Subcutaneous abdominal adipose tissue (tissue), 5 donors: ENCODE measurements at regions not wholly inside any gene's neighbourhood (a gene's known extent, or its start where the extent isn't known, plus 50 kb on each side); places are given as distances from the start of the nearest gene placed in this dataset.

ENCODE experiments used
- H3K27ac ChIP-seq: one replicate; pipeline ENCODE4 v1.7.0; 2013; ENCODE audit warnings: low read depth, mild to moderate bottlenecking, inconsistent platforms, low read length, moderate library complexity
- H3K27me3 ChIP-seq, 5 donors: one replicate each; pipeline ENCODE4 v1.7.0; 2013; ENCODE audit warnings: low read length in 5 of 5, inconsistent platforms in 1 of 5; ENCODE audit not compliant: control insufficient read depth in 5 of 5, insufficient read depth in 4 of 5
- H3K36me3 ChIP-seq, 5 donors: one replicate each; pipeline ENCODE4 v1.7.0; 2013; ENCODE audit warnings: low read length in 5 of 5; ENCODE audit not compliant: control insufficient read depth in 5 of 5, insufficient read depth in 5 of 5
- H3K4me1 ChIP-seq, 5 donors: one replicate each; pipeline ENCODE4 v1.7.0; 2013; ENCODE audit warnings: low read length in 5 of 5, mild to moderate bottlenecking in 3 of 5, moderate library complexity in 1 of 5; ENCODE audit not compliant: control insufficient read depth in 5 of 5, insufficient read depth in 5 of 5
- H3K4me3 ChIP-seq, 5 donors: one replicate each; pipeline ENCODE4 v1.7.0; 2013; ENCODE audit warnings: low read length in 5 of 5, low read depth in 1 of 5
- H3K9ac ChIP-seq, 5 donors: one replicate each; pipeline ENCODE4 v1.7.0; 2013; ENCODE audit warnings: low read length in 5 of 5, mild to moderate bottlenecking in 4 of 5, moderate library complexity in 3 of 5
- H3K9me3 ChIP-seq, 5 donors: one replicate each; pipeline ENCODE4 v1.7.0; 2013; ENCODE audit warnings: low read length in 5 of 5; ENCODE audit not compliant: control insufficient read depth in 5 of 5
- donor health status: healthy.
- donor health status: healthy.
- donor health status: healthy.
- donor health status: healthy.
- donor health status: healthy.

DNA sequence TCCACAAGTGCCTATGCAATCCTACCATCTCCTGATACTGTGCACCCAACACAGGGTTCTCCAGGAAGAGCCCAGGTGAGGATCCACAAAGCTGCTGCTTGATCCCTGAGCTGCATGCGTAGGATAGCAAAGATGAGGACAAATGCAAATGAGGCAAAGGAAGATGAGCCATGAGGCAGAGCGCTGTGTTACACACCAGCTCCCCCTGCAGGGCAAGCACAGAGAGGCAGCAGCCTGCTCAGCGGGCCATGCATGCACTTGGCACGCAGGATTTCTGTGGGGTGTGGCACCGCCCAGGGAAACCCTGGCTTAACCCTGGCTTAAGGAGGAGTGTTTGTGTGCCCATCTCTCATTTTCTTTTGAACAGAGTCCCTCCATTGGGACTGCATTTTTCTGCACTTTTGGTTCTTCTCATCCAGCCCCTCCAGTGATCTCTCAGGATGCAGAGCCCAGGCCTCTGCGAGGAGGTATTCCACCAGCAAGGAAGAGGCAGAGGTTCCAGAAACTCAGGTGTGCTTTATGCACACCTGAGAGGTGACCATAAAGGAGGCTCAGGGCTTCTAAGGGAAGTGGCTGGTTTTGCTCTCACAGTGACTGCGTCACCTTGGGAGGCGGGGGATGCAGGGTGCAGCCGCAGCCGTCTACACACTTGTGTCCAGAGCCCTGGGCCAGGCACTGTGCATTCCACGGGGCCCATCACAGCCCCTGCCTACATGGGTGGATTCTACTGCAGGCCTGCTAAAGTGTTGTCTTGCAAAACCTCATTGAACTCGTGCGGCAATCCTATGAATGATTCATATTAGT lies 973.3 kb upstream of the TMEM132C start:
- Histone ChIP-seq H3K27ac (no peak overlapping the region), H3K4me1 (peaks cover 0 to 2% (median 0%) of the 10 kb centered on the region in 5 donors), H3K4me3 (no peak overlapping the region), H3K9ac (no peak overlapping the region), H3K27me3 (peaks cover 0 to 3% (median 0%) of the 10 kb centered on the region in 5 donors), H3K9me3 (no peaks in the 10 kb centered on the region), H3K36me3 (no peaks in the 10 kb centered on the region)

DNA sequence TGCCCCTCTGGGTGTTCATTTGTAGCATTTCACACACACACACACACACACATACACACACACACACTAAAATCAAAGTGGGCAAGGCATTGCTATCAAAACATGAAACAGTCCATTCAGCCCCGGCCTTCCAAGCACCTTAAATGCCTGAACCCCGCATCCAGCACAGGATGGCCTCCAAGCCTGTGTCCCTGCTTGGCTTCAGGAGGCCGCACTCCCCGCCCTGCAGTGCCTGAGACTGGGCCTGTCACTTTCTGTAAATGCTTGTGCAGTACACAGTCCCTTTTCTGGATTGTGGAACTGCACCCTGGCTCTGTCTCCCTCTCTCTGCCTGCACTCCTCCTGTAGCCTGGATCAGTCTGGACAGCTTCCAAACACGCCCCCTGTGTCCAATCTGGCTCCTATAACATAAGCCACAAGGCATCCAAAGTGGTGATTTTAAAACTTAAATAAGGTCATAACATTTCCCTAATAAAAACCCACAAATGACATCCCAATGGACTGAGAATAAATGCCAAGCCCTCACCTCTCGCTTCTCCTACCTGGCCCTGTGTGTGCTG lies 972.2 kb upstream of the TMEM132C start:
- H3K9me3 ChIP-seq = no peaks in the 10 kb centered on the region
- no peak overlapping the region for H3K27ac ChIP-seq
- H3K4me3 ChIP-seq = no peak overlapping the region
- no peak overlapping the region for H3K9ac ChIP-seq
- peaks cover 0 to 3% (median 0%) of the 10 kb centered on the region in 5 donors for H3K27me3 ChIP-seq
- H3K4me1 ChIP-seq = peaks cover 0 to 2% (median 0%) of the 10 kb centered on the region in 5 donors
- H3K36me3 ChIP-seq = no peaks in the 10 kb centered on the region

DNA sequence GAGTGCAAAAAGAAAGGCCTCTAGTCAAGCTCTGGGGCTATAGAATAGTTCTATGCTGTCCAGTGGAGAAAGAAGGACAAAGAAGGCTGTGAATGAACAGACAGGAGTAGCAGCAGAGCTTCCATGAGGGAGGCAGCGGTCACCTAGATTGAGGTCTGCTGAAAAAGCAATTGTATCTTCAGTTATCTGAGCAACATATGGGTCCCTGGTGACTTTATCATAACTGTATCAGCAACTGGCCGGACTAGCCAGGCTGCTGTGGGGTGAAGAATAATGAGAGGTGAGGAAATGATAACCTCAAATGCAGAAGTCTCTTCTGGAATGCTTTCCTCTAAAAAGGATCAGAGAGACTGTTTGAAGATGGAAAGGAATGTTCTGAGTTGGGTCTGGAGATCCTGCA lies 971.3 kb upstream of the TMEM132C start:
- H3K9ac ChIP-seq = no peak overlapping the region
- no peak overlapping the region for H3K27ac ChIP-seq
- H3K27me3 ChIP-seq = peaks cover 0 to 3% (median 0%) of the 10 kb centered on the region in 5 donors
- peaks cover 0 to 2% (median 0%) of the 10 kb centered on the region in 5 donors for H3K4me1 ChIP-seq
- H3K4me3 ChIP-seq = no peak overlapping the region
- no peaks in the 10 kb centered on the region for H3K36me3 ChIP-seq
- H3K9me3 ChIP-seq = no peaks in the 10 kb centered on the region

DNA sequence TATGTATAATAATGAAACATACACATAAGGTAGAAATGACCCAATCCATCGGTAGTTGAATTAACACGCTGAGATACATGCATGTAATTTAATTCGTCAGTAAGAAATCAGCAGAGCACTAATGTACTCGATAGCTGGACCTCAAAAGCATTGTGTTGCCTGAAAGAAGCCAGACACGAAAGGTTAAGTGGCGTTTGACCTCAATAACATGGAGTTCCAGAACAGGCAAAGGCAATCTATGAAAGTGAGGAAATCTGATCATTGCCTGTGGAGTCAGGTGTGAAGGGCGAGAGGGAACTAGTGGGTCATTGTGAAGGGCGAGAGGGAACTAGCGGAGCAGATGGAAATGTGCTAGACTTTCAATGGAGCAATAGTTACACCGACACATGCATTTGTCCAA lies 970.4 kb upstream of the TMEM132C start:
- Histone ChIP-seq H3K36me3 (no peaks in the 10 kb centered on the region), H3K4me1 (peaks cover 0 to 2% (median 0%) of the 10 kb centered on the region in 5 donors), H3K4me3 (no peak overlapping the region), H3K9me3 (no peaks in the 10 kb centered on the region), H3K27me3 (peaks cover 0 to 3% (median 0%) of the 10 kb centered on the region in 5 donors), H3K27ac (no peak overlapping the region), H3K9ac (no peak overlapping the region)

DNA sequence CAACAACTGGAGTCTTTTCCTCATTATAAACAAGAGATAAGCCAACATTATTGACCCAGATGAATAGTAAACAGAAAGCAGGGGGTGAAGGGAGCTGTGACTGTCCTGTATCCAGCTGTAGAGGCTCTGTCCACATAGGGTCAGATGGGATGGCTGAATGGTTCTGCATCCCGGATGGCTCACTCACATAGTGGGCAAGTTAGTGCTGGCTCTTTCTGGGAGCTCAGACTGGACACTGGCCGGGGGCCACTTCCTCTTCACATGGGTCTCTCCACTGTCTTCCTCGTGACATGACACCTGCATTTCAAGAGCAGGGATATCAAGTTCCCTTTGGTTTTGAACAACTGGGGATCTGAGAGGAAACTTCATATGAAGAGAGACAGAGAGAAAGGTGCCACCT lies 969.6 kb upstream of the TMEM132C start:
- H3K9me3 ChIP-seq = no peaks in the 10 kb centered on the region
- H3K9ac ChIP-seq = no peak overlapping the region
- H3K4me3 ChIP-seq = no peak overlapping the region
- peaks cover 0 to 2% (median 0%) of the 10 kb centered on the region in 5 donors for H3K4me1 ChIP-seq
- H3K27me3 ChIP-seq = peaks cover 0 to 3% (median 0%) of the 10 kb centered on the region in 5 donors
- H3K36me3 ChIP-seq = no peaks in the 10 kb centered on the region
- no peak overlapping the region for H3K27ac ChIP-seq

DNA sequence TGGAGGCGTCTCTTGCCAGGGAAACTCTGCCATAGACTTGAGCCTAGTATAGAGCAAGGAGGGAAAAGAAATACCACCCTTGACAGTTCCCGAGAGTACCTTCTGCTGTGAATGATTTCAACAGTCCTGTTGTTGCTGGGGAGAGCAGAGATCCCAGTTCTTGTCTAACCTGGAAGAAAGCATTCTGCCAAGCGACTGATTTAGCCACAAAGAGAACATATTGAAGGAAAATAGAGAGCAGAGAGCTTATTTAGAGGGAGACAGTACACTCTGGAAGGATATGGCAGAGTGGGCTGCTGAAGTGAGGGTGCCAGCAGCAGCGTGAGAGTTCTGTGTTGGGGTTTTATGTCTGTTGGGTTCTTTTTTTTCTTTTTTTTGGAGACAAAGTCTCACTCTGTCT lies 966.9 kb upstream of the TMEM132C start:
- no peak overlapping the region for H3K27ac ChIP-seq
- peaks cover 0 to 2% (median 0%) of the 10 kb centered on the region in 5 donors for H3K27me3 ChIP-seq
- H3K9me3 ChIP-seq = no peaks in the 10 kb centered on the region
- no peaks in the 10 kb centered on the region for H3K36me3 ChIP-seq
- no peak overlapping the region for H3K4me3 ChIP-seq
- no peak overlapping the region for H3K9ac ChIP-seq
- H3K4me1 ChIP-seq = no peaks in the 10 kb centered on the region

DNA sequence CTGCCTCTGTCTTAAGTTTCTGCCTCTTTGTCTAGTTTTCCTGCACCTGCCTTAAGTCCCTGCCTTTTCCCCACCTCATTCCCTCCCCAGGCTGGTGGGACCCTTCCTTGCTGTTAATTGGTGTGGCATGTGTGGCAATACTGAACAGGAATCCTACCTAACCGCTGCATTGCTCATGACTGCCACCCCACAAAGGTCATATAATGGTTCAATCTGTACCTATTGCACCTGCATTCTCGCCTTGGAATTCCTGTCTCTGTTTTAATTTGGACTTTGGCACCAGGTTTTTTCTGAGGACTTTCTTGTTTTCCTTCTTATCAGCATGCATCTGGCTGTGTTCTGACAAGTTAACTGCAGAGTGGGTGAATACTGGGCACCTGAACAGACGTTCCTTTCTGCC lies 966.2 kb upstream of the TMEM132C start:
- Histone ChIP-seq H3K27ac (no peak overlapping the region), H3K27me3 (peaks cover 0 to 3% (median 0%) of the 10 kb centered on the region in 5 donors), H3K9me3 (no peaks in the 10 kb centered on the region)

DNA sequence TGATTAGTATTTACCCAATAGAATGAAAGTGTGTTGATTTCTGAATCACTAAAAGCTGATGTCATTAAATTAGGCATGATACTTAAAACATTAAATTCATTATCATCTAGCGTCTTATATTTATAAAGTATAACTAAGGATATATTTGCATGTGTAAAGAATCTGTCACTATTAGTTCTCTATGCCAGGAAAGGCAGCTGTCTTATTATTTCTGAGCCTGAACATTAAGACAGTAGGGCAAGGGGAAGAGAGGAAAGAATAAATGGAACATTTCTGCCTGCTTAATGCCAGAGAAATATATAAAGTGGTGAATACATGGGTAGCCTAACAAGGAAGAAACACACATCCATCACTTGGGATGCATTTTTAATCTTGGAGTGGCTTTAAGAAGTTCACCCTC lies 965.1 kb upstream of the TMEM132C start:
- H3K36me3 ChIP-seq = no peaks in the 10 kb centered on the region
- H3K4me1 ChIP-seq = no peaks in the 10 kb centered on the region
- H3K4me3 ChIP-seq = no peak overlapping the region
- no peak overlapping the region for H3K9ac ChIP-seq
- H3K27me3 ChIP-seq = peaks cover 0 to 3% (median 2%) of the 10 kb centered on the region in 5 donors
- no peak overlapping the region for H3K27ac ChIP-seq
- H3K9me3 ChIP-seq = no peaks in the 10 kb centered on the region

More for the DNA sequence above, 966.2 kb upstream of the TMEM132C start:
- Histone ChIP-seq H3K9ac (no peak overlapping the region), H3K36me3 (no peaks in the 10 kb centered on the region), H3K4me1 (no peaks in the 10 kb centered on the region), H3K4me3 (no peak overlapping the region)

DNA sequence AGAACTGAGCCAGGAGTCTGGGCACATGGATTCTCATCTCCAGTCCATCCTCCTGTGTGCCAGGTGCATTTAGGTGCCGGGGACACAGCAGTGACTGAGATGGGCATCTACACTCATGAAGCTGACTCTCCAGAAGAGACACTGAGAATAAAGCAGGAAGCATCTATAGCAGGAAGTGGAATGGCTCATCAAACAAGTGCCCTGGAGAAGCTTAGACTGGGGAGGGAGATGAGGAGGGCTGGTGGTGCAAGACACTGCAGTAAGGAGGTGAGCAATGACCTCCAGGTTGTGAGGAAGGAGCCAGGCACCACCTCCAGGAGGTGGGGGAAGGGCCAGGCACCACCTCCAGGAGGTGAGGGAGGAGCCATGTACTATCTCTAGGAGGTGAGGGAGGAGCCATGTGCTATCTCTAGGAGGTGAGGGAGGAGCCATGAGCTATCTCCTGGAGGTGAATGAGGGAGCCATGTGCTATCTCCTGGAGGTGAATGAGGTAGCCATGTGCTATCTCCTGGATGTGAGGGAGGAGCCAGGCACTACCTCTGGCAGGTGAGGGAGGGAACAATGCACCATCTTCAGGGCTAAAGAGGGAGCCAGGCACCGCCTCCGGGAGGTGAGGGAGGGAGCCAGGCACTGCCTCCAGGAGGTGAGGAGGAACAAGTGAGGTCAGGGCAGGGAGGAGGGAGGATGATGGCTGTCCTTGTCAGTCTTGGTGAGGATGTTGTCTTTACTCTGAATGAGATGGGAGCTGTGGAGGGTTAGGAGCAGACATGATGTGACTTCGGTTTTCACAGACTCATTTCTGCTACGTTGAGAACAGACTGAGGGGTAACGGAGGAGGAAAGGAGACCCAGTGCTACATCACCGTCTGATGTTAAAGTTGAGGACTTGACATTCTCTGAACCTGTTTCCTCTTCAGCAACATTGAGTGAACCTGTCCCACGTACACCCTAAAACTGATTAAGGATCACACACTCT lies 961.9 kb upstream of the TMEM132C start:
- Histone ChIP-seq H3K4me1 (no peaks in the 10 kb centered on the region), H3K9ac (no peak overlapping the region), H3K36me3 (no peaks in the 10 kb centered on the region), H3K27ac (no peak overlapping the region), H3K9me3 (no peaks in the 10 kb centered on the region), H3K27me3 (peaks cover 0 to 3% (median 2%) of the 10 kb centered on the region in 5 donors), H3K4me3 (no peak overlapping the region)
